ENCODE measurements at regions not wholly inside any gene's neighbourhood (a gene's known extent, or its start where the extent isn't known, plus 50 kb on each side); places are given as distances from the start of the nearest gene placed in this dataset.

- peak; percentile 53 for DNase-seq (ENCODE audit: extremely low spot score)
- Histone ChIP-seq H3K4me3 (no peak overlapping the region), H3K27me3 (peaks cover 0 to 36% (median 0%) of the 10 kb centered on the region in 4 donors), H3K27ac (replicated peaks in 1 of 4) (no peak overlapping the region), H3K9me3 (no peaks in the 10 kb centered on the region), H3K4me1 (no peaks in the 10 kb centered on the region), H3K36me3 (no peaks in the 10 kb centered on the region)
- WGBS, result 80% methylated on average over 8 of the region's 8 CpGs
- TF ChIP-seq CTCF (IDR thresholded peaks at IDR 0.05), result no peak
- no peak for TF ChIP-seq POLR2AphosphoS5 (IDR thresholded peaks at IDR 0.05)
- TF ChIP-seq POLR2A (IDR thresholded peaks at IDR 0.05; ENCODE audit: low read depth), result no peak
- TF ChIP-seq EP300 (IDR thresholded peaks at IDR 0.05), result no peak
- intact Hi-C loops (cut with DNase I), result no loop called here
These were observed 626.0 kb upstream of the ADAMTS16 start for GRCh38 chr5:4514067-4514648.

- intact Hi-C loops (cut with DNase I), result no loop called here
- no peaks in the 10 kb centered on the region for H3K4me1 ChIP-seq
- peaks cover 0 to 13% (median 0%) of the 10 kb centered on the region in 4 donors for H3K27me3 ChIP-seq
- H3K4me3 ChIP-seq, result no peak overlapping the region
- WGBS, result 57% methylated on average over 10 of the region's 10 CpGs
- no peaks in the 10 kb centered on the region for H3K36me3 ChIP-seq
- H3K27ac ChIP-seq (replicated peaks in 1 of 4), result no peak overlapping the region
- TF ChIP-seq POLR2A (IDR thresholded peaks at IDR 0.05; ENCODE audit: low read depth) (no peak), CTCF (IDR thresholded peaks at IDR 0.05) (no peak), EP300 (IDR thresholded peaks at IDR 0.05) (no peak), POLR2AphosphoS5 (IDR thresholded peaks at IDR 0.05) (no peak)
- no peaks in the 10 kb centered on the region for H3K9me3 ChIP-seq
- no peak for DNase-seq (ENCODE audit: extremely low spot score)
These were observed 621.0 kb upstream of the ADAMTS16 start for GRCh38 chr5:4518903-4519672.

- H3K36me3 ChIP-seq, result no peaks in the 10 kb centered on the region
- no peak overlapping the region for H3K27ac ChIP-seq (replicated peaks in 1 of 4)
- TF ChIP-seq POLR2A (IDR thresholded peaks at IDR 0.05; ENCODE audit: low read depth) (no peak), POLR2AphosphoS5 (IDR thresholded peaks at IDR 0.05) (no peak)
- DNase-seq (ENCODE audit: extremely low spot score), result no peak
- peaks cover 0 to 3% (median 0%) of the 10 kb centered on the region in 4 donors for H3K27me3 ChIP-seq
- intact Hi-C loops (cut with DNase I), result no loop called here
- no peaks in the 10 kb centered on the region for H3K4me1 ChIP-seq
- no peak overlapping the region for H3K4me3 ChIP-seq
- H3K9me3 ChIP-seq, result no peaks in the 10 kb centered on the region
- 83% methylated on average over 1 of the region's 1 CpG for WGBS
These were observed 619.6 kb upstream of the ADAMTS16 start for GRCh38 chr5:4520559-4520958.

- no peak overlapping the region for H3K4me3 ChIP-seq
- TF ChIP-seq POLR2AphosphoS5 (IDR thresholded peaks at IDR 0.05), result no peak
- TF ChIP-seq CTCF (IDR thresholded peaks at IDR 0.05), result no peak
- no peak for TF ChIP-seq EP300 (IDR thresholded peaks at IDR 0.05)
- TF ChIP-seq POLR2A (IDR thresholded peaks at IDR 0.05; ENCODE audit: low read depth), result no peak
- no peak overlapping the region for H3K27ac ChIP-seq (replicated peaks in 1 of 4)
- intact Hi-C loops (cut with DNase I), result no loop called here
- no peaks in the 10 kb centered on the region for H3K27me3 ChIP-seq
- 68% methylated on average over 6 of the region's 6 CpGs for WGBS
- no peaks in the 10 kb centered on the region for H3K9me3 ChIP-seq
- no peaks in the 10 kb centered on the region for H3K36me3 ChIP-seq
- no peaks in the 10 kb centered on the region for H3K4me1 ChIP-seq
- peak; percentile 78 for DNase-seq (ENCODE audit: extremely low spot score)
These were observed 617.1 kb upstream of the ADAMTS16 start for GRCh38 chr5:4523038-4523437.

GRCh38 chr5:4531756-4532704, 608.1 kb upstream of the ADAMTS16 start:
- peaks cover 0 to 6% (median 0%) of the 10 kb centered on the region in 4 donors for H3K9me3 ChIP-seq
- no peaks in the 10 kb centered on the region for H3K36me3 ChIP-seq
- no peaks in the 10 kb centered on the region for H3K27me3 ChIP-seq
- 66% methylated on average over 9 of the region's 10 CpGs for WGBS
- TF ChIP-seq CTCF (IDR thresholded peaks at IDR 0.05) (no peak), EP300 (IDR thresholded peaks at IDR 0.05) (no peak), POLR2A (IDR thresholded peaks at IDR 0.05; ENCODE audit: low read depth) (no peak), POLR2AphosphoS5 (IDR thresholded peaks at IDR 0.05) (no peak)
- H3K27ac ChIP-seq (replicated peaks in 1 of 4), result no peak overlapping the region
- DNase-seq (ENCODE audit: extremely low spot score), result peak; percentile 75
- H3K4me1 ChIP-seq, result no peaks in the 10 kb centered on the region
- H3K4me3 ChIP-seq, result no peak overlapping the region
- intact Hi-C loops (cut with DNase I), result no loop called here
